H9 (cell line): ENCODE measurements at regions not wholly inside any gene's neighbourhood (a gene's known extent, or its start where the extent isn't known, plus 50 kb on each side); places are given as distances from the start of the nearest gene placed in this dataset.

Experiments used
- DNase-seq: peaks from one replicate; pipeline ENCODE4 v3.0.0-alpha.2; 2017
- H2AFZ ChIP-seq: one replicate; pipeline ENCODE4 v1.6.1; 2013; ENCODE audit warnings: mild to moderate bottlenecking, low read length, control low read depth, moderate library complexity
- H2AK5ac ChIP-seq: 2 replicates; pipeline ENCODE4 v1.6.1; 2013; ENCODE audit warnings: low read length, control low read depth, mixed read lengths; ENCODE audit not compliant: insufficient read length
- H2BK120ac ChIP-seq: one replicate; pipeline ENCODE4 v1.6.1; 2013; ENCODE audit warnings: low read depth, mild to moderate bottlenecking, low read length, control low read depth, inconsistent platforms; ENCODE audit not compliant: poor library complexity, severe bottlenecking
- H2BK12ac ChIP-seq: 2 replicates; pipeline ENCODE4 v1.6.1; 2013; ENCODE audit warnings: low read length, control low read depth, mixed read lengths, low read depth; ENCODE audit not compliant: insufficient read length
- H2BK15ac ChIP-seq: 2 replicates; pipeline ENCODE4 v1.6.1; 2013; ENCODE audit warnings: low read depth, low read length, control low read depth
- H2BK20ac ChIP-seq: one replicate; pipeline ENCODE4 v1.6.1; 2013; ENCODE audit warnings: low read depth, mild to moderate bottlenecking, low read length, control low read depth, inconsistent platforms; ENCODE audit not compliant: poor library complexity, severe bottlenecking
- H2BK5ac ChIP-seq: 2 replicates; pipeline ENCODE4 v1.6.1; 2013; ENCODE audit warnings: low read length, control low read depth, mixed read lengths; ENCODE audit not compliant: insufficient read length
- H3K14ac ChIP-seq: 2 replicates; pipeline ENCODE4 v1.6.1; 2013; ENCODE audit warnings: low read length, control low read depth; ENCODE audit not compliant: insufficient read depth
- H3K18ac ChIP-seq: 2 replicates; pipeline ENCODE4 v1.6.1; 2013; ENCODE audit warnings: low read depth, mild to moderate bottlenecking, mixed read lengths, low read length, control low read depth; ENCODE audit not compliant: insufficient read length
- H3K23ac ChIP-seq: 2 replicates; pipeline ENCODE4 v1.6.1; 2013; ENCODE audit warnings: low read length, control low read depth, mixed read lengths, low read depth; ENCODE audit not compliant: insufficient read length
- H3K23me2 ChIP-seq: 2 replicates; pipeline ENCODE4 v1.6.1; 2013; ENCODE audit warnings: low read depth, mild to moderate bottlenecking, mixed read lengths, low read length, control low read depth; ENCODE audit not compliant: insufficient read length, poor library complexity, severe bottlenecking
- H3K27ac ChIP-seq: 2 replicates; pipeline ENCODE4 v1.5.1; 2013; ENCODE audit warnings: low read length, control low read depth, mixed read lengths, low read depth; ENCODE audit not compliant: insufficient read length
- H3K27me3 ChIP-seq: 2 replicates; pipeline ENCODE4 v1.6.1; 2013; ENCODE audit warnings: low read length, control low read depth, inconsistent platforms; ENCODE audit not compliant: insufficient read depth
- H3K4ac ChIP-seq: 2 replicates; pipeline ENCODE4 v1.6.1; 2013; ENCODE audit warnings: low read depth, mild to moderate bottlenecking, control low read depth, inconsistent platforms, low read length, moderate library complexity
- H3K4me1 ChIP-seq: 2 replicates; pipeline ENCODE4 v1.6.1; 2013; ENCODE audit warnings: low read length, control low read depth, inconsistent platforms; ENCODE audit not compliant: insufficient read depth
- H3K4me2 ChIP-seq: 2 replicates; pipeline ENCODE4 v1.6.1; 2013; ENCODE audit warnings: low read length, control low read depth, mixed read lengths; ENCODE audit not compliant: insufficient read length, insufficient read depth
- H3K56ac ChIP-seq: 2 replicates; pipeline ENCODE4 v1.6.1; 2013; ENCODE audit warnings: low read depth, mild to moderate bottlenecking, mixed read lengths, low read length, control low read depth; ENCODE audit not compliant: insufficient read length
- H3K79me1 ChIP-seq: 2 replicates; pipeline ENCODE4 v1.6.1; 2013; ENCODE audit warnings: low read depth, mild to moderate bottlenecking, moderate library complexity, low read length, control low read depth, inconsistent platforms; ENCODE audit not compliant: insufficient read depth, poor library complexity, severe bottlenecking
- H3K79me2 ChIP-seq: 2 replicates; pipeline ENCODE4 v1.6.1; 2013; ENCODE audit warnings: low read length, control low read depth, inconsistent platforms; ENCODE audit not compliant: insufficient read depth
- H3K9ac ChIP-seq: 2 replicates; pipeline ENCODE4 v1.6.1; 2013; ENCODE audit warnings: low read length, control low read depth, mixed read lengths; ENCODE audit not compliant: insufficient read length; ENCODE audit errors: extremely low read depth
- H3K9me3 ChIP-seq: one replicate; pipeline ENCODE4 v1.6.1; 2013; ENCODE audit warnings: low read depth, low read length, inconsistent platforms; ENCODE audit not compliant: control insufficient read depth
- H3T11ph ChIP-seq: one replicate; pipeline ENCODE4 v1.6.1; 2013; ENCODE audit warnings: mild to moderate bottlenecking, low read length, control low read depth, inconsistent platforms
- H4K20me1 ChIP-seq: one replicate; pipeline ENCODE4 v1.6.1; 2013; ENCODE audit not compliant: control insufficient read depth, insufficient read length, insufficient read depth
- H4K5ac ChIP-seq: 2 replicates; pipeline ENCODE4 v1.6.1; 2013; ENCODE audit warnings: low read depth, mild to moderate bottlenecking, mixed read lengths, low read length, control low read depth; ENCODE audit not compliant: insufficient read length
- H4K8ac ChIP-seq: replicated peaks from 2 replicates; pipeline ENCODE4 v1.6.1; 2013; ENCODE audit warnings: low read length, control low read depth, mixed read lengths, low read depth; ENCODE audit not compliant: insufficient read length
- H4K91ac ChIP-seq: 2 replicates; pipeline ENCODE4 v1.6.1; 2013; ENCODE audit warnings: low read depth, mild to moderate bottlenecking, moderate library complexity, mixed read lengths, low read length, control low read depth; ENCODE audit not compliant: insufficient read length
- H3K27ac Mint-ChIP-seq, 3 experiments: 2 replicates in 2 of 3; 3 replicates in 1 of 3; pipeline ENCODE4 v1.8.0; 2020 to 2021; ENCODE audit warnings: mixed read lengths in 3 of 3, mild to moderate bottlenecking in 1 of 3, moderate library complexity in 1 of 3
- H3K27me3 Mint-ChIP-seq: 2 replicates; pipeline ENCODE4 v1.8.0; 2021; ENCODE audit warnings: low read depth, mild to moderate bottlenecking, moderate library complexity, mixed read lengths
- H3K36me3 Mint-ChIP-seq, 3 experiments: 2 replicates in 2 of 3; 3 replicates in 1 of 3; pipeline ENCODE4 v1.8.0; 2020 to 2021; ENCODE audit warnings: low read depth in 3 of 3, mixed read lengths in 3 of 3; ENCODE audit not compliant: insufficient read depth in 1 of 3
- H3K4me1 Mint-ChIP-seq, 2 experiments: 2 replicates each; pipeline ENCODE4 v1.8.0; 2020; ENCODE audit warnings: mixed read lengths in 2 of 2
- H3K4me3 Mint-ChIP-seq, 2 experiments: 2 replicates in 1 of 2; 3 replicates in 1 of 2; pipeline ENCODE4 v1.8.0; 2020 to 2021; ENCODE audit warnings: mild to moderate bottlenecking in 2 of 2, mixed read lengths in 2 of 2, moderate library complexity in 1 of 2
- H3K9me3 Mint-ChIP-seq, 2 experiments: 2 replicates in 1 of 2; 3 replicates in 1 of 2; pipeline ENCODE4 v1.8.0; 2020; ENCODE audit warnings: mild to moderate bottlenecking in 2 of 2, mixed read lengths in 2 of 2, moderate library complexity in 1 of 2
- WGBS: extraction: QIAGEN DNeasy Blood & Tissue Kit; methylation state at CpG from one replicate; pipeline ENCODE4 v1.1.7; 2013; ENCODE audit warnings: missing lambda C conversion rate, low lambda C conversion rate, mixed read lengths; ENCODE audit not compliant: insufficient read length; ENCODE audit errors: extremely low coverage; 5-methylcytosine and 5-hydroxymethylcytosine counted together
- TF ChIP-seq, protein P1 (sequence below): fragments of 200-600 bp; sonication (generic); conservative IDR thresholded peaks from 3 replicates; pipeline ENCODE4 v1.8.0; 2021; ENCODE audit warnings: antibody characterized with exemption, mild to moderate bottlenecking

DNA sequence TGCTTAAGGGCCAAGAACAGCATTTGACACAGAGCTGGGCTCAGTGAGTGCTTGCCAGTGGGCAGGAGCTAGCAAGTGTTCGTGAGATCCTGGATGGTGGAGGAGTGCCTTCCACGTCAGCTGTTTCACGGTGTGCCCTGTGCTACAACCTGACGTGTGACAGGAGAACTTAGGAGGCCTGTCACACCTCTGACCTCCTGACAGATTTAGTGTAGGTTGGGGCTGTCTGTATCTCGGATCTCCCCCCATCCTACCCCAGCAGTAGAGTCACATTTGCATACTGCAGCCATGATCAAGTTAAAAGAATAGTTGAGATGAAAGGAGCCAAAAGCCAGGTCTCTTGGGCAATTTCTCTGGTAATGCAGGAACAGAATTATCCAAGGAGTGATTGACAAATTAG is 200.8 kb upstream of the CHD6 start:
- Histone ChIP-seq H3K23me2 (no peaks in the 10 kb centered on the region), H3K79me2 (no peaks in the 10 kb centered on the region), H3K27ac (no peak overlapping the region), H4K91ac (no peak overlapping the region), H4K20me1 (no peaks in the 10 kb centered on the region), H2BK120ac (no peak overlapping the region), H3K9me3 (no peaks in the 10 kb centered on the region), H2BK20ac (no peak overlapping the region), H4K8ac (no peak overlapping the region), H2BK12ac (no peak overlapping the region), H4K5ac (no peak overlapping the region), H3K79me1 (no peaks in the 10 kb centered on the region), H3K4me2 (no peak overlapping the region), H3K23ac (no peak overlapping the region), H3K18ac (no peak overlapping the region), H2AK5ac (no peak overlapping the region), H3K4ac (no peak overlapping the region), H3T11ph (no peak overlapping the region), H2AFZ (no peak overlapping the region), H2BK15ac (no peak overlapping the region), H3K9ac (no peak overlapping the region), H2BK5ac (no peak overlapping the region), H3K14ac (no peak overlapping the region), H3K4me1 (no peaks in the 10 kb centered on the region), H3K27me3 (no peaks in the 10 kb centered on the region), H3K56ac (no peak overlapping the region)
- H3K27me3 Mint-ChIP-seq = peaks cover 1% of the 10 kb centered on the region; the same call in 1 of the 2 replicates
- no peak overlapping the region for H3K4me3 Mint-ChIP-seq
- H3K36me3 Mint-ChIP-seq = no peaks in the 10 kb centered on the region
- TF ChIP-seq, protein P1, sequence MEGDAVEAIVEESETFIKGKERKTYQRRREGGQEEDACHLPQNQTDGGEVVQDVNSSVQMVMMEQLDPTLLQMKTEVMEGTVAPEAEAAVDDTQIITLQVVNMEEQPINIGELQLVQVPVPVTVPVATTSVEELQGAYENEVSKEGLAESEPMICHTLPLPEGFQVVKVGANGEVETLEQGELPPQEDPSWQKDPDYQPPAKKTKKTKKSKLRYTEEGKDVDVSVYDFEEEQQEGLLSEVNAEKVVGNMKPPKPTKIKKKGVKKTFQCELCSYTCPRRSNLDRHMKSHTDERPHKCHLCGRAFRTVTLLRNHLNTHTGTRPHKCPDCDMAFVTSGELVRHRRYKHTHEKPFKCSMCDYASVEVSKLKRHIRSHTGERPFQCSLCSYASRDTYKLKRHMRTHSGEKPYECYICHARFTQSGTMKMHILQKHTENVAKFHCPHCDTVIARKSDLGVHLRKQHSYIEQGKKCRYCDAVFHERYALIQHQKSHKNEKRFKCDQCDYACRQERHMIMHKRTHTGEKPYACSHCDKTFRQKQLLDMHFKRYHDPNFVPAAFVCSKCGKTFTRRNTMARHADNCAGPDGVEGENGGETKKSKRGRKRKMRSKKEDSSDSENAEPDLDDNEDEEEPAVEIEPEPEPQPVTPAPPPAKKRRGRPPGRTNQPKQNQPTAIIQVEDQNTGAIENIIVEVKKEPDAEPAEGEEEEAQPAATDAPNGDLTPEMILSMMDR = no peak
- no peaks in the 10 kb centered on the region for H3K4me1 Mint-ChIP-seq
- no CpG with 5 or more reads among the region's 5 CpGs for WGBS
- H3K9me3 Mint-ChIP-seq = peaks cover 0 to 3% of the 10 kb centered on the region in 2 experiments; a peak in 3 of 5 replicates
- DNase-seq = no peak
- no peak overlapping the region; a peak in 1 of 7 replicates for H3K27ac Mint-ChIP-seq
